Activated CD4-positive, alpha-beta T cell treated with anti-CD3 and anti-CD28 coated beads, Interleukin-2, Interleukin-4, amounts not matched to agents 100 ng/mL and 50 ng/mL, durations not matched to agents 16 hours and 8 hours (primary cell): ENCODE measurements at regions not wholly inside any gene's neighbourhood (a gene's known extent, or its start where the extent isn't known, plus 50 kb on each side); places are given as distances from the start of the nearest gene placed in this dataset.
"Not testable (repeated sequence)": the region's sequence is repeated elsewhere in the genome, so short reads cannot be mapped to it uniquely, and the experiment has no call there.

Experiments used
- DNase-seq: peaks from one replicate; pipeline ENCODE4 v3.0.0-alpha.2; 2020; ENCODE audit warnings: low spot score

DNA sequence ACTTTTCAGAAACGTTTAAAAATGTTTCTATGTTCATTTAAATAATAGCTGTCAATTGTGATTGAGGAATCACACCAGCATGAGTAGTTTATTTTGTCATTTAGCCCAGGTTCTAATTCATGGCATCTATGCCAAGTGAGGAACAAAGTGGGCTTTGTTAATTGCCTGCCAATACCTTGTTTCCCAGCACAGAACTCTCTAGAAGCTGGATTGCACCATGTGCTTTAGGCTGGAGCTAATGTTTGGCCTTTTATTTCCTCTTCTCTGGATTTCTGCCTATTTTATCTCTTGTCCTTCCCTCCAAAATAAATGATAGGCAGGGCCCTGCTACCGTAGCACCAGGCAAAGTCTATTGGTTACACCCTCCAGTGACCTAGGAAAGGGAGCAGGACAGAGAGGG lies 109.9 kb upstream of the ITGB1 start:
- DNase-seq = no peak

DNA sequence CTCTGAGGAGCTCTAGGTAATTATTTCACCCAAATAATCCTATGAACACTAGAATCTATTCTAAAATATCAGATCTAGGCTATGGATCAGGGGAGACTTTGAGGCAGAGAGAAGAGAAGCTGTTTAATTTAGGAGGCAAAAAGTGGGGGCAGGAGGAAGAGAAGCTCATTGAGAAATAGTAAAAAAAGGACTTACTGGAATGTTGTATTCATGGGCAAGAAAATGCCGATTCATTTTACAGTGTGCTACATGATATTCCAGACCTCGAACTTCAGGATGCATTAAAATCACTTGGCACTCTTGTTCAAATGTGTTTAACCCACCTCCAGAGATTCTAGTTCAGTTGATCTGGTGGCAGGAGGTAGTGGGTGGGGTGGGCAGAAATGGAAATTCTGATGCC lies 109.5 kb upstream of the ITGB1 start:
- no peak for DNase-seq

DNA sequence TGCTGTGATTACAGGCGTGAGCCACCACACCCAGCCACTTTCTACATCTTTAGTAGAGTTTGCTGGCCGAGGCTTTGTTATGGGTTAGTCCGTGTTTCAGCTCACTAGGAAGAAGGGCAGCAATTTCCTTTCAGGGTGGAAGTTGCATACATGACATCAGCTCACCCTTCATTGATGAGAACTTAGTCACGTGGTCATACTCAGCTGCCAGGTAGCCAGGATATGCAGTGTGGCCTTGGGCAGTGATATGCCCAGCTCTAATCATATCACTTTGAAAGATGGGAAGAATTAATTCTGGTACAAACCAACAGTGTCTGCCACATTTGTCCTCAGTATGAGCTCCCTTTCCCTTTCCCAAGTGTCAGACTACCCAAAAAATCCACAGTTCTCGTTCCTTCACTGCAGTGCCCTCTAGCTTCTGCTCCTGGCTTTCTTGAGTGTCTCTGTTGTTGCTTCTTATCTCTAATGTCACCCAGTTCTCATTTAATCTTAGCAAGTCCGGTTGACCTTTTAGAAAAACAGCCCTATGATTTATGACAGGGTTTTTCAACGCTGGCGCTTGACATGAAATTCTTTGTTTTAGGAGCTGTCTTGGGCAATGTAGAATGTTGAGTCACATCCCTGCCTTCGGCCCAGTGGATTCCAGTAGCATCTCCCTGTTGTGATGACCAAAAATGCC lies 108.7 kb upstream of the ITGB1 start:
- no peak for DNase-seq

DNA sequence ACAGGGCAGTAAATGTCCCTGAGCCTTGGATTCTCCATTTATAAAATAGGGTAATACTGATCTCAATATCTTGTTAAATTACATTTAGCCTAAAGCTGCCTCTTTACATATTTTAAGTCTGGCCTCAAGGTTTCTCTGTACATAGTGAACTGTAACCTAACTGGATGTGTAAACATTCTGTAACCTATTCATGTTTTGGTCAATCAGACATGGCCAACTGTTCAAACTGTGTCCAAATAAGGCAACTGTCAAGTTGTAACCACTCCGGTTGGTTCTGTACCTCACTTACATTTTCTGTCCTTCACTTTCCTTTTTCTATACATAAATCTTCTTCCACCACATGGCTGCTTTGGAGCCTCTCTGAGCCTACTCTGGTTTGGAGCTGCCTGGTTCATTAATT lies 107.1 kb upstream of the ITGB1 start:
- DNase-seq = no peak

DNA sequence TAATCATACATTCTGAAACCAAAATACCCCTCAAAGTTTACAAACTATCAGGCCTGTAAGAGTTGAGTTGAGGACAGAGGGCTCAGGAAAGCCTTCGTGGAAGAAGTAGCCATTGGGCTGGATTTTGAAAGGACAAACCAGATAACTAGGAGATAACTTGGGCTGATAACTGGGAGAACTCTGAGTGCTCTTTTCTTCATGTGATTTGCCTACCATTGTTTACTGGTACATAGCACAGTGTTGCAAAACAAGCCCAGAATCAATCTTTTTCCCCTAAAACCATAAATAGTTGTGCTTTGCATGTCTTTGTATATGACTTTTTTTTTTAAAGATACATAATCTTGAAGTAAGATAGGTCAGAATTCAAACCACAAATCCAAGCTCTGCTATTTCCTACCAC lies 106.7 kb upstream of the ITGB1 start:
- DNase-seq = no peak

DNA sequence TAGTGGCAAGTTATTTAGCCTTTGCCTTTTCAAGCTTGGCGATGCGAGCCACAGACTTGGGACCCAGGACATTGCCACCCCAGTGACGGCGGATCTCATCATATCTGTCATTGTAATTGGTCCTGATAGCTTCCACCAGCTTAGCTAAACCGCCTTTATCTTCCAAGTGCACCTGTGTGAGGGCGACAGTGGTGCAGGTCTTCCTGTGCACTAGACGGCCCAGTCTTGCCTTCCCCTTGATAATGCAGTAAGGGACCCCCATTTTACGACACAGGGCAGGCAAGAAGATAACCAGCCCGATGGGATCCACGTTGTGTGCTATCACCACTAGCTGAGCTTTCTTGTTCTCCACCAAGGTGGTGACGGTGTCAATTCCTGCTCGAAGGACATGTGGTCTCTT lies 99.6 kb upstream of the ITGB1 start:
- no peak for DNase-seq

DNA sequence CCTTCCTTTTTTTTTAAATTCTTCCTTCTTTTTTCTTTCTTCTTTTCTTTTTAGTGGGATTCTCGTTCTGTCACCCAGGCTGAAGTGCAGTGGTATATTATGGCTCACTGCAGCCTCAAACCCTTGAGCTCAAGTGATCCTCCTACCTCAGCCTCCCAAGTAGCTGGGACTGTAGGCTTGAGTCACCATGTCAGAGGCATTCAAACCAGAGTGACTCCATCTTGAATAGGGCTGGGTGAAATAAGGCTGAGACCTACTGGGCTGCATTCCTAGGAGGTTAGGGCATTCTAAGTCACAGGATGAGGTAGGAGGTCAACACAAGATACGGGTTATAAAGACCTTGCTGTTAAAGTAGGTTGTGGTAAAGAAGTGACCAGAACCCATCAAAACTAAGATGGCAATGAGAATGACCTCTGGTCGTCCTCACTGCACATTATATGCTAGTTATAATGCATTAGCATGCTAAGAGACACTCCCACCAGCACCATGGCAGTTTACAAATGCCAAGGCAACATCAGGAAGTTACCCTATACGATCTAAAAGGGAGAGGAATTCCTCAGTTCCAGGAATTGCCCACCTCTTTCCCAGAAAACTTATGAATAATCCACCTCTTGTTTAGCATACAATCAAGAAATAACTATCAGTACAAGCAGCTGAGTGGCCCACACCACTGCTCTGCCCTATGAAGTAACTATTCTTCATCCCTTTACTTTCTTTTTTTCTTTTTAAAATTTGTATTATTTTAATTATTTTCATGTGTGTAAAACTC lies 99.0 kb upstream of the ITGB1 start:
- DNase-seq = no peak

DNA sequence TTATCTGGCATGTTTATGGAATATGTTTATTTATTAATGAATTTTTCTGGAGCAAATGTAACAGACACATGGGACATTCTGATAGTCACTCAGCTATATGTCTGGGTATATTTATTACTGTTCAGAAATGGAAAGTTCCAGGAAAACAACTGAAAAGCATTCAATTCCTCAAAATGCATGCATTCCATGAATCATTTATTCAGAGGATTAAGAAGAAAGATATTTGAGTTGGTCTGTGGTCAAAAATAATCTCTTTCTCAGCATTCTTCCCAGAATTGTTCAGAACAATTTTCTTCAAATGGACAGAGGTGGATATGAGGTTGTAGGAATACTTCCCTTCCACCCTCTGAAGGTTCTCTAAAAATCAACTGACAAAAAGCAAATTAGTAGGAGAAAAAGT lies 97.6 kb upstream of the ITGB1 start:
- DNase-seq = no peak

DNA sequence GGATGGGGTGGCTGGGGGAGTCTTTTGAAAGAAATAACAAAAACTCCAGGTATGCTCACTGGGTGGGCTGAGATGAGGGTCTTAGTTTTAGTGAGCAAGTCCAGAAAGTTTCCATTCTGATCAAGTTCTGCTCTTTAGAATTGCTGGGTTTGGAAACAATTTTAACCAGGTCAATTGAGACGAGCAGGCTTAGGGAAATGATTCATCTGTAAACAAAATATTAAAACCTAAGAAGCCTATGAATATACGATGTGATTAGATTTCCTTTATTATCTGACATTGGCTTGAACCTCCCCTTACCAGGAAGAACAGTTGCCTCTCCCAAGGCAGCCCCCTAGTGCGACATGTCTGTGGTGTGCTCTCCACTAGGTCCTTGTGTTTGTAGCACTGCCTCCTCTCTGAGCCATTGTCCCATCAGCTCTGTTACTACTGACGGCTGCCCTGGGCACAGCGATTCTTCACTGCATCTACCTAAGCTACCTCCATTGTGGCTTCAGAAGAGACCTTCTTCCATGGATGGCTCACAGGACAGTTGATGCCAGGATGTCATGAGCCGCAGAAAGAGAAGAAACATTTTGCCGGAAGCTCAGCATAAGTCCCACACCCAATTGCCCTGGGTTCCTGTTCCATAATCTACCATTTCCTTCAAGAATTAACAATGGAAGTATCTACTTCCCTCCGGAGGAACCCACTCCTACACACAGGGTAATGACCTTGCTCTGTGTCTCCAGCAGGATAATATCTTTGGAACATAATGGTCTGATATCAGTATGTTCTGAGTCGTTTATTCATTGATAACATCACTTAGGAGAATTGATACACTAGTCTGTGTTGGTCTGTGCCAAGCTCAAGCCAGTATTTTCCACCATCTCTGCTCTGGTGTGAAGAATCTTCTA lies 95.1 kb upstream of the ITGB1 start:
- DNase-seq = no peak

DNA sequence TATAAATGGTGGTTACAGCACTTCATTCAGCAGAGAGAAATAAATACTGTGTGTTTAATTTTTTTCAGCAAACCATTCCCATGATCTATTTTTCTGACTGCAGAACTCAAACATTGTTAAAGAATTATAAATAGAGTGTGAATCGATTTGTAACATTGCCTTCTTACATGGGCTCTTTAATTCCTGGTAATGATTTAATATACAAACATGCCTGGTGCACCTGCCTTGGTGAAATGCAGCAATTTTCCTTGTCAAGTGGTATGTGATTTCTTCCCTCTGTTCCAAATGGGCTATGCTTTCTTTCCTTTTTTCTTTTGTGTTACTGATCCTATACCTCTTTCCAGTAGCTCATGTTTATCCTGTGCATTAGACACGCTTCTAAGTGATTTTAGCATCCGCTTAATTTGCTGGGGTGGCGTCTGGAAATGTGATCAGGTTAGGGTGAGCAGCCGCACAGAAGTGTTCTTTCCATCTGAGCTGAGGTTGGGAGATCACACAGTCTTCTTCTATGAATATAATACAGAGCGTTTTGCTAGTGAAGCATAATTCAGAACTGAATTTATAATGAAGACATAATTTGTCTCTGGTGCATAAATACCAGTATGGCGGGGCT lies 94.3 kb upstream of the ITGB1 start:
- DNase-seq = no peak

DNA sequence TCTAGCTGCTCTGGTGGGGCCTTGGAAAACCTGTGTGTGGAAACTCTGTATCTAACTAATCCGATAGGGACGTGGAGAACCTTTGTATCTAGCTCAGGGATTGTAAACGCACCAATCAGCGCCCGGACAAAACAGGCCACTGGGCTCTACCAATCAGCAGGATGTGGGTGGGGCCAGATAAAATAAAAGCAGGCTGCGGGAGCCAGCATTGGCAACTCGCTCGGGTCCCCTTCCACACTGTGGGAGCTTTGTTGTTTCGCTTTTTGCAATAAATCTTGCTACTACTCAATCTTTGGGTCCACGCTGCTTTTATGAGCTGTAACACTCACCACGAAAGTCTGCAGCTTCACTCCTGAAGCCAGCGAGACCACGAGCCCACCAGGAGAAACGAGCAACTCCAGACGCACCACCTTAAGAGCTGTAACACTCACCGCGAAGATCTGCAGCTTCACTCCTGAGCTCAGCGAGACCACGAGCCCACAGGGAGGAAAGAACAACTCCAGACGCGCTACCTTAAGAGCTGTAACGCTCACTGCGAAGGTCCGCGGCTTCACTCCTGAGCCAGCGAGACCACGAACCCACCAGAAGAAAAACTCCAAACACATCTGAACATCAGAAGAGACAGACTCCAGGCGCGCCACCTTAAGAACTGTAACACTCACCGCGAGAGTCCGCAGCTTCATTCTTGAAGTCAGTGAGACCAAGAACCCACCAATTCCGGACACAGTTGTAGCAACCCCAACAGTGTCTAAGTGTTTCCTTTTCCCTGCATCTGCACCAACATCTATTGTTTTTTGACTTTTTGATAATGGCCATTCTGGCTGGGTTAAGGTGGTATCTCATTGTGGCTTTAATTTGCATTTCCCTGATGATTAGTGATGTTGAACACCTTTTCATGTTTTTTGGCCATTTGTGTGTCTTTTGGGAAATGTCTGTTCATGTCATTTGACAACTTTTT lies 92.2 kb upstream of the ITGB1 start:
- DNase-seq = not testable (repeated sequence)

DNA sequence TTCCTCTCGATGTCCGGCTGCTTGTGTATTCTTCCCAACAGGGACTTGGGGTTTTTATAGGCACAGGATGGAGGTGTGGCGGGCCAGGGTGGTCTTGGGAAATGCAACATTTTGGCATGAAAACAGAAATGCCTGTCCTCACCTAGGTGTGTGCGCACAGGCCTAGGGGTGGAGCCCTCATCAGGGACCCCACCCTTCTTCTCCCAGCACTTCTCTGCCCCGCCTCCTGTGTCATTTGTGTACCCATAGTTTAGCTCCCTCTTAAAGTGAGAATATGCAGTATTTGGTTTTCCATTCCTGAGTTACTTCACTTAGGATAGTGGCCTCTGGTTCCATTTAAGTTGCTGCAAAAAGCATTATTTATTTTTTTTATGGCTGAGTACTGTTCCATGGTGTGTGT lies 90.2 kb upstream of the ITGB1 start:
- DNase-seq = no peak

DNA sequence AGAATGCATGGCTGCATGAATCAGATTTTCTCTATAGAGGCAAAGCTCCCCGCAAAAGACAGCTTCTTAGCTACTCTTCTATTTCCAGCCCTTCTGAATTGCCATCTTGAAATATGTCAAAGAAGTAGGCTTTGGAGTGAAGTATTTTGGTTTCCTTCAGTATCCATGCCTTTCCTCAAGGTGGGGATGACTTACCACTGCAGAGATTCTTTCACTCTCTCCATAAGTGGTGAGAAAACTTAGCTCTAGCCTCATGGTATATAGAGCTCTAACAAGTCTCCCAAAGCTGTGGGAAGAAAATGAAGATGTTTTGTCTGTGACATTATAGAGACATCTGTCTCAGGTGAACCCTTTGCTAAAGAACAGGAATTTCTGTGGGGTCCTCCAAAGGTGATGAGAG lies 89.6 kb upstream of the ITGB1 start:
- DNase-seq = no peak

DNA sequence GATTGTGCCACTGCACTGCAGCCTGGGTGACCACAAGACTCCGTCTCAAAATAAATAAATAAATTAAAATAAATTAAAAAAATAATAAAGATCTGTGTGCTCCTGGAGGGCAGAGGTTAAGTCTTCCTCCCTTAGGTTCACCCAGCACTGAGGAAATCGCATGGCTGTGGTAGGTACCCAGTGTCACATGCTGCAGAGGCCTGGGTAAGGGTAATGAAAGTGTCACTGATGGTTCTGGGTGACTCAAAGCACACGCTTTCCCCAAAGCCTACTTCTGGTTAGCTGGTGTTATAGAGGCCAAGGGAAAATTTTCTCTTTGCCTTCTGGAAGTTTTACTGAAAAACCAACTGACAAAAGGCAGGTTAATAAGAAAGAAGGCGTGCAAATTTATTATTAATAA lies 88.8 kb upstream of the ITGB1 start:
- DNase-seq = peak; percentile 9

DNA sequence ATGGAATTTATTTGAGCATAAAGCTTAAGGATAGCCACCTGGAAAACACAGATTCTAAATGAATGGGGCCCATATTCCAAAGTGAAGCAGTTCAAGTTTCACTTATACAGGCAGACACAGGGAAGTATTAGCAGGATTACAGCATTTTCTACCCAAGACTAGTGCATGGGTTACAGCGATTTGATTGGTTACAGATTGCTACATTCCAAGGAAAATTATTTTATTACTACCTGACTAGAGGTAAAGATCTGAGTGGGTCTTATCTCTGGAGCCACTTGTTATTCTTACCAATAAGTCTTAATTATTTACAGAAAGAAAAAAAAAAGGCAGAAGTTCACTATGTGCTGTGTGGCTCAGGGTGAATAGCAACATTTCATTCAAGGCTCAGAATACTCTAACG lies 87.4 kb upstream of the ITGB1 start:
- DNase-seq = no peak

DNA sequence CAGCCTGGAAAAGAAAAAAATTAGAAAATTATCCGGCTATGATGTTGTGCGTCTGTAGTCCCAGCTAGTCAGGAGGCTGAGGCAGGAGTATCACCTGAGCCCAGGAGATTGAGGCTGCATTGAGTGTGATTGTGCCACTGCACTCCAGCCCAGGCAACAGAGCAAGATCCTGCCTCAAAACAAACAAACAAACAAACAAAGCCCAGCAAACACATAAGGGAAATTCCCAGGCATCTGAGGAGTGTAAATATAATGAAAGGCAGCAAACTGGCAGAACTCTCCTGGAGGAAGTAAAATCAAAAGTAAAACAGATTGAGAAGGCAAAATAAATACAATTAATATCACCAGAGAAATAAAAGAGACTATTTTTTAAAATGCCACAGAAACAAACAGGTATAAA lies 84.5 kb upstream of the ITGB1 start:
- no peak for DNase-seq

DNA sequence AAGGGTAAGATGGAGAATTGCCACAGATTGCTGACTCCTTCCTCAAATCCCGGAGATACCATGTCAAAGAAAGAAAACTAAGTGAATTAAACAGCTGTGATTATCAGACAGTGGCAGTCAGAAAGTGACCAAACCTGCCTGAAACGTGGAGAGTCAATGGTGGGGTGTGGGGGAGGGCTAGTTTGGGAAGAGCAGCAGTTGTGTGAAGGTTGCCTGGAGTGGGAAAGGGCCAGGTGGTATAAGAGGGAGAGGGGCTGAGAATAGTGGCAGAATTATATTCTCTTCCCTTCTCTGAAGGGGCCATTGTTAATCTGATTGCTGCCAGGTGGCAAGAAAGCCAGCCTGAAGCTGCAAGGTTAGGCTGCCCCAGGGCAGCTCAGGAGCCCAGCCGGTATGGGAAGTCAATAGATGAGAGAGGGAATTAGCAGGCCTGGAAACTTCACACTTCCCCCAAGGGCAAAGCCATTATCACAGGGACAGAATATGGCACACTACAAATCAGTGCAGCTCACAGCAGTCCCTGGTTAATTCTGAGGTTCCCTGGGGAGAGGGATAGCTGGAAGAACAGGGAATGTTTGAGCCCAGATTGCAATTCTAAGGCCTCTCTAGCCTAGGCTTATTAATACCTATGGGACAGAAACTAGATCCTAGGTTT lies 83.9 kb upstream of the ITGB1 start:
- DNase-seq = no peak

DNA sequence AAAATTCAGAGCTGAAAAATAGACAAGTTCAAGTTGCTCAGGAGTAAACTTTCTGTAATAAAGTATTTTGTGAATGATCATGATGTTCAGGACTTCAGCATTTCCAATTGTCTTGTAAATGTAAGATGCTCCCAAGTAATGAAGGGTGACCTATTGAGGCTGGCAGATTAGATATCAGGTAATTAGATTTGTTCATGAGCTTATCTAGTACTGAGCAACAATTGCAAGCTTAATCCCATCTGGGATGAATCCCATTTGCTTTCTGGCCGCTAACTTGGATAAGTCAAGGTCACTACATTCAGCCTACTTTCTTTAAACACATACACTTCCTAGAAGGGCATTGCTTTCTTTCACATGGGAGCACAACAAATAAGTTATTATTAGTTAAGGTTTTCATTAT lies 82.4 kb upstream of the ITGB1 start:
- no peak for DNase-seq

DNA sequence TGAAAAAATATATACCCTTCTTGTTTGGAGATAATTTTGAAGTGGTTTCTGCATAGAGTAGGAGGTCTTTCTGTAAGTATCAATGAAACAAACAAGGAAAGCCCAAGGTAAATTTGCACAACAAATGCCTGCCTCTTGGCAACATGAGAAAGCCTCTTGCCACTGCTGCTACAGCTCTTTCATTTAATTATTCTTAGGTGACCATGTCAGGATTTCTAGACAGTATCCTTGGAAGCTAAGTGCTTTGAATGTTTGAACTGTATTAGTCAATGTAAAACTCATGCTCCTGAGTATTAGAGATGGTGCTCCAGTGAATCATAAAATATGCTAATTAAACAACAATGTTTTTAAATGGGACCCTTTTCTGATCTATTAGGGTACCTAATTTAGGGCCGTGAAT lies 81.2 kb upstream of the ITGB1 start:
- no peak for DNase-seq

DNA sequence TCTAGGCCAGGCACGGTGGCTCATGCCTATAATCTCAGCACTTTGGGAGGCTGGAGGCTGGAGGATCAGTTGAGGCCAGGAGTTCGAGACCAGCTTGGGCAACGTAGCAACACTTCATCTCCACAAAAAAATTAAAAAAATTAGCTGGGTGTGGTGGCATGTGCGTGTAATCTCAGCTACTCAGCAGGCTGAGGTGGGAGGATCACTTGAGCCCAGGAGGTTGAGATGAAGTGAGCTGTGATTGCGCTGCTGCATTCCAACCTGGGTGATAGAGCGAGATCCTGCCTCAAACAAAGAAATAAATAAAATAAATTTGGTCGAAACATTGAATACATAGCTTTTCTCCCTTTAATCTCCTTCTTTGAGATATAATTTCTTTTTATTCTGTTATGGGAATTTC lies 80.6 kb upstream of the ITGB1 start:
- no peak for DNase-seq

DNA sequence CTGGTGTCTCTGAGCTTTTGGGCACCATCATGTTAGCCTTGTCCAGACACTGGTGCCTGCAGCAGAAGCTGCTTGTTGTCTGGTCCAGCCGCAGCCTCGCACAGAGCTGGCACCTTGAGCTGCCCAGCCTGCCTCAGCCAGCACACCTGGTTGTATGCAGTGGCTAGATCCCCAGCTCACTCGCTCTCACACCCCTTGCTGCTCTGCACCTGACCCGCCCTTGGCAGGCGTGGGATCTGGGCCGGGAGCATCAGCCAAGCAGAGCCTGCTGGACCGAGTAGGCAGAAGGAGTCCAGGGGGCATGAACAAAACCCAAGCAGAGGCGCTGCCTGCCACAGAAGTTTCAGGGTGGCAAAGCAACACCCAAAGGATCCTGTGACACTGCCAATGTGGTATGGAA lies 79.7 kb upstream of the ITGB1 start:
- DNase-seq = no peak
